Neuron (in vitro differentiated cells): ENCODE measurements at regions not wholly inside any gene's neighbourhood (a gene's known extent, or its start where the extent isn't known, plus 50 kb on each side); places are given as distances from the start of the nearest gene placed in this dataset.

Source experiments
- H2AFZ ChIP-seq: one replicate; pipeline ENCODE4 v1.6.1; 2013; ENCODE audit warnings: low read depth, mild to moderate bottlenecking, inconsistent platforms, low read length, moderate library complexity
- H3K27me3 ChIP-seq: one replicate; pipeline ENCODE4 v1.6.1; 2013; ENCODE audit warnings: low read length; ENCODE audit not compliant: insufficient read depth
- H3K36me3 ChIP-seq: one replicate; pipeline ENCODE4 v1.6.1; 2013; ENCODE audit warnings: low read length; ENCODE audit not compliant: insufficient read depth
- H3K4me1 ChIP-seq: one replicate; pipeline ENCODE4 v1.6.1; 2013; ENCODE audit warnings: low read length; ENCODE audit not compliant: insufficient read depth
- H3K4me3 ChIP-seq: 2 replicates; pipeline ENCODE4 v1.5.1; 2013; ENCODE audit warnings: mild to moderate bottlenecking, low read length, moderate library complexity
- H3K9me3 ChIP-seq: one replicate; pipeline ENCODE4 v1.6.1; 2013; ENCODE audit warnings: low read length

- Histone ChIP-seq H3K4me1 (no peaks in the 10 kb centered on the region), H3K27me3 (no peaks in the 10 kb centered on the region), H3K36me3 (no peaks in the 10 kb centered on the region), H3K4me3 (no peak overlapping the region), H3K9me3 (no peaks in the 10 kb centered on the region), H2AFZ (no peak overlapping the region)
Measured at GRCh38 chr2:35080231-35080910, 1275.2 kb upstream of the CRIM1 start.

DNA sequence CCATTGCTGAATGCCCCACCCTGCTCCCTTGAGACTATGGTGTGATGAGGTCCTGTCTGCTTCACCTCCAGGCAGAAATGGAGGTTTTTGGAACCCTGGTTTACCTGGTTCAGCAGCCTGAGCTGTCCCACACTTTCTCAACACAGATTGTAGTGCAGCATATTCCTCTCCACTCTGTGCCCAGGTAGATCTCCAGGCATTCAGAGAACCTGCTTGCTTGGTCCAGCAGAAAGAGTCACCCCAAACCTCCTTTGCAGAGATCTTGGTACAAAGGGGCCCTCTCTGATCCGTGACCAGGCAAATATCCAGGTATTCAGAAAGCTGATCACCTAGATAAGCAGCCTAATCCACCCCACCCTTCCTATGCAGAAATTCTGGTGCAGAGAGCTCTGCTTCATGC, 1288.2 kb upstream of the CRIM1 start:
- Histone ChIP-seq H3K4me3 (no peak overlapping the region), H3K4me1 (no peaks in the 10 kb centered on the region), H2AFZ (no peak overlapping the region), H3K27me3 (no peaks in the 10 kb centered on the region), H3K36me3 (no peaks in the 10 kb centered on the region), H3K9me3 (no peaks in the 10 kb centered on the region)

- no peaks in the 10 kb centered on the region for H3K36me3 ChIP-seq
- no peaks in the 10 kb centered on the region for H3K4me1 ChIP-seq
- H2AFZ ChIP-seq: no peak overlapping the region
- no peak overlapping the region for H3K4me3 ChIP-seq
- no peaks in the 10 kb centered on the region for H3K27me3 ChIP-seq
- no peaks in the 10 kb centered on the region for H3K9me3 ChIP-seq
Measured at GRCh38 chr2:35063836-35064235, 1291.7 kb upstream of the CRIM1 start.

- Histone ChIP-seq H3K9me3 (no peaks in the 10 kb centered on the region), H3K36me3 (no peaks in the 10 kb centered on the region), H2AFZ (no peak overlapping the region), H3K27me3 (no peaks in the 10 kb centered on the region), H3K4me1 (no peaks in the 10 kb centered on the region), H3K4me3 (no peak overlapping the region)
Measured at GRCh38 chr2:35035883-35036282, 1319.7 kb upstream of the CRIM1 start.

- Histone ChIP-seq H3K27me3 (no peaks in the 10 kb centered on the region), H2AFZ (no peak overlapping the region), H3K36me3 (no peaks in the 10 kb centered on the region), H3K4me1 (no peaks in the 10 kb centered on the region), H3K4me3 (no peak overlapping the region), H3K9me3 (no peaks in the 10 kb centered on the region)
Measured at GRCh38 chr2:35033748-35034147, 1321.8 kb upstream of the CRIM1 start.

GRCh38 chr2:35023545-35023944, 1332.0 kb upstream of the CRIM1 start:
- Histone ChIP-seq H3K9me3 (no peaks in the 10 kb centered on the region), H3K27me3 (no peaks in the 10 kb centered on the region), H3K4me3 (no peak overlapping the region), H3K4me1 (no peaks in the 10 kb centered on the region), H3K36me3 (no peaks in the 10 kb centered on the region), H2AFZ (no peak overlapping the region)

GRCh38 chr2:35000453-35000852, 1355.1 kb upstream of the CRIM1 start:
- no peaks in the 10 kb centered on the region for H3K27me3 ChIP-seq
- H3K9me3 ChIP-seq: no peaks in the 10 kb centered on the region
- H2AFZ ChIP-seq: no peak overlapping the region
- H3K4me3 ChIP-seq: no peak overlapping the region
- H3K4me1 ChIP-seq: no peaks in the 10 kb centered on the region
- H3K36me3 ChIP-seq: no peaks in the 10 kb centered on the region

- H3K9me3 ChIP-seq: no peaks in the 10 kb centered on the region
- no peaks in the 10 kb centered on the region for H3K4me1 ChIP-seq
- no peaks in the 10 kb centered on the region for H3K36me3 ChIP-seq
- H3K27me3 ChIP-seq: no peaks in the 10 kb centered on the region
- no peak overlapping the region for H2AFZ ChIP-seq
- H3K4me3 ChIP-seq: no peak overlapping the region
Measured at GRCh38 chr2:34998741-34999140, 1356.8 kb upstream of the CRIM1 start.

- H3K4me1 ChIP-seq: no peaks in the 10 kb centered on the region
- H2AFZ ChIP-seq: no peak overlapping the region
- no peaks in the 10 kb centered on the region for H3K27me3 ChIP-seq
- no peaks in the 10 kb centered on the region for H3K36me3 ChIP-seq
- no peaks in the 10 kb centered on the region for H3K9me3 ChIP-seq
- H3K4me3 ChIP-seq: no peak overlapping the region
Measured at GRCh38 chr2:34997779-34998178, 1357.8 kb upstream of the CRIM1 start.

- Histone ChIP-seq H2AFZ (no peak overlapping the region), H3K36me3 (no peaks in the 10 kb centered on the region), H3K27me3 (no peaks in the 10 kb centered on the region), H3K9me3 (no peaks in the 10 kb centered on the region), H3K4me1 (no peaks in the 10 kb centered on the region), H3K4me3 (no peak overlapping the region)
Measured at GRCh38 chr2:34995196-34995595, 1360.4 kb upstream of the CRIM1 start.

DNA sequence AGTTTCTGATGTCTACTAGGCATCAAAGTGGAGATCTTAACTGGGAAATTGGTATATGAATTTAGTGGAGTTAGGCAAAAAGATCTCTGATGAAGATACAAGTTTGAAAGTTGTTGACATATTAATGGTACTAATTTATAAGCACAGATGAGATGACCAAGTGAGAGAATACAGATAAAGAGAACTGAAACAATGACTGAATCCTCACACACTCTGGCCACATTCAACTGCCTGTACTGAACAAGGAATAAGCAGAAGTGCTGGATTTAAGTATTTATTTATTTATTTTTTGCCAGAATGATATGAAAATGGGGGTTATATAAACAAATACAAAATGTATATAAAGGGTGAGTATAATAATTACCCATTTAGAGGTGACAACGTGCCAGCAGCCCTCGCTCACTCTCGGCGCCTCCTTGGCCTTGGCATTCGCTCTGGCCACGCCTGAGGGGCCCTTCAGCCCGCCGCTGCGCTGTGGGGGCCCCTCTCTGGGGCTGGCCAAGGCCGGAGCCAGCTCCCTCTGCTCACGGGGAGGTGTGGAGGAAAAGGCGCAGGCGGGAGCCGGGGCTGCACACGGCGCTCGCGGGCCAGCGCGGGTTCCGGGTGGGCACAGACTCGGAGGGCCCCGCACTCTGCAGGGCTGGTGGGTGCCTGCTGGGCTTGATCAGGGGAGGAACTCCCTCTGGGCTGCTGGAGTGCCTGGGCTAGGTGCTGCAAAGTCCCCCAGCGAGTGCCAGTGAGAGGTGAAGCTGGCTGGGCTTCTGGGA, 1363.9 kb upstream of the CRIM1 start:
- H3K36me3 ChIP-seq: no peaks in the 10 kb centered on the region
- H2AFZ ChIP-seq: no peak overlapping the region
- no peaks in the 10 kb centered on the region for H3K4me1 ChIP-seq
- no peaks in the 10 kb centered on the region for H3K27me3 ChIP-seq
- H3K9me3 ChIP-seq: no peaks in the 10 kb centered on the region
- H3K4me3 ChIP-seq: no peak overlapping the region

GRCh38 chr2:34985474-34985873, 1370.1 kb upstream of the CRIM1 start:
- no peaks in the 10 kb centered on the region for H3K4me1 ChIP-seq
- no peaks in the 10 kb centered on the region for H3K27me3 ChIP-seq
- H3K9me3 ChIP-seq: no peaks in the 10 kb centered on the region
- no peaks in the 10 kb centered on the region for H3K36me3 ChIP-seq
- H3K4me3 ChIP-seq: no peak overlapping the region
- no peak overlapping the region for H2AFZ ChIP-seq

DNA sequence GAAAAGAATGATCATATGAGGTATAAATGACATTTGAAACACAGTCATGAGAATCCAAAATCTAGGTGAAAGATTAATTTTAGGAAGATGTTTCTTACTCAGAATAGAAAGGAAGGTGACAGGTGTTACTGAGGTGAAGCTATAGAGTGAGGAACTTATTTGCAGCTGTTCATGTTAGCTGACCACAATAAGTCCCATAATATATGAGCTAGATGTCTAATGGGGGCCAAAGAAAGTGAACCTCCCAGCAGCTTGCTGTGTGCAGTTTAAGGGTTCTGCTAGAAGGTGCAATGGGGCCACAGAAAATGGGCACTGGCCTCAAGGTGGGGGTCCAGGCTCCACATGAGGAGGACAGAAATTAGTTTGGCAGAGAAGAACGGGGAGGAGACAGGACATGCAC, 1374.9 kb upstream of the CRIM1 start:
- H2AFZ ChIP-seq: no peak overlapping the region
- H3K4me1 ChIP-seq: no peaks in the 10 kb centered on the region
- H3K36me3 ChIP-seq: no peaks in the 10 kb centered on the region
- H3K27me3 ChIP-seq: no peaks in the 10 kb centered on the region
- H3K4me3 ChIP-seq: no peak overlapping the region
- H3K9me3 ChIP-seq: no peaks in the 10 kb centered on the region

DNA sequence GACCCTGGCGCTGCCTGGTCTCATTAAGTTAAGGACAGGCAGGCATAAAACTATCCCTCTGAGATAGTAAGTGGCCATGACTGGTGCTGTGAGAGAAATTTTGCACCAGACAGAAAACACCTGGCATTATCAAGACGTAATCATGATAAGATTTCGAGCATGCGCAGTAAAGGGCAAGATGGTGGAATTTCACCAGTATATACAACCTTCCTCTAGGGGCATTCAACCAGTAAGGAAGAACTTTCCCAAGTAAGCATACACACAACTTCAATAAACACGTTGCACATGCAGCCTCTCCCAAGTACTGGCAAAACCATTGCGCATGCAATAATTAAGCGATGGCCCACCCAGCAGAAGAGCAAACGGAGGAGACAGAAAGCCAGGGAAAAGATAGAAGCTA, 1376.4 kb upstream of the CRIM1 start:
- H2AFZ ChIP-seq: no peak overlapping the region
- no peaks in the 10 kb centered on the region for H3K27me3 ChIP-seq
- no peak overlapping the region for H3K4me3 ChIP-seq
- H3K9me3 ChIP-seq: no peaks in the 10 kb centered on the region
- H3K36me3 ChIP-seq: no peaks in the 10 kb centered on the region
- no peaks in the 10 kb centered on the region for H3K4me1 ChIP-seq
